GM12878 (cell line): ENCODE measurements at regions not wholly inside any gene's neighbourhood (a gene's known extent, or its start where the extent isn't known, plus 50 kb on each side); places are given as distances from the start of the nearest gene placed in this dataset.

Experiments used
- NFIC ChIP-seq: IDR thresholded peaks from 2 replicates; pipeline ENCODE4 v1.6.1; 2012; ENCODE audit warnings: low read depth, mild to moderate bottlenecking, inconsistent platforms, low read length, moderate library complexity
- POLR2AphosphoS5 ChIP-seq: IDR thresholded peaks from 2 replicates; pipeline ENCODE4 v1.6.1; 2011; ENCODE audit warnings: mild to moderate bottlenecking, low read length, inconsistent platforms

DNA sequence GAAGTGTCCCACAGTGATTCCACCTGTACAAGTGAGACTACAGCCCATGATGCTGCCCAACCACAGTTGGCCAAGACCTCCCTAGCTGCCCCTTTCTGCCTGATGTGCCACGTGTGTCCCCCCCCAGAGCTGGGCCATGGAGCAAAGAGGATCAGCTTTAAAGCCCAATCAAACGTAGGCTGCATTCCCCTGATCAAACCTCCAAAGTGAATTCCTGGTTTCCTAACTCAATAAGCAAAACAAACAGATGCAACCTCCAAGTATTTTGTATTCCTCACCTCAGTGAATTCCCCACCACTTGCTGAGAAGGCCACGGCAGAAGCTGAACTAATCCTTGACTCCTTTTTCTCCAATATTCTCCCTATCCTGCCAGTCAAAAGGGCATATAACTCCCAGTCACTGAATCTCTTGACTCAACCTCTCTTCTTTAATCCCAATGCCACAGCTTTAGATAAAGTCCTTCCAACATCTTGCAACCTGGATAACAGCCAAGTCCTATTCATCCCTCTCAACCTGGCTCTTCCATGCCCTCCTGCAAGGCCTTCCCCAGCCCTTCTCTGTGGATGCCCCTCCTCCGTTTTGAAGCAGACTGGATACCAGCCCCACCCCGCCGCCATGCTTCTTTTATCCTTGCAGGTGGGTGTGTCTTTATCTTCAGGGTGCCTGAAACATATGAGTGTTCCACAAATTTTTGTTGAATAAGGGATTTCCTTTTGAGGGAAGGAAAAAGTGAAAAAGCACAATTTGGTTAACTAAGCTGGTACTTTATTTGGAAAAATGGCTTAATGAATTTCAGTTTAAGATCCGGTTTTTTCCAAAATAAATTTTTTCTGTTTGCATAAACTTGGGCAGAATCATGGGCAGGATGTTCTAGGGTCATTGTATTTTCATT lies 285.2 kb upstream of the MKLN1 start:
- TF ChIP-seq POLR2AphosphoS5, result no peak
- no peak for TF ChIP-seq NFIC
